ENCODE measurements at regions not wholly inside any gene's neighbourhood (a gene's known extent, or its start where the extent isn't known, plus 50 kb on each side); places are given as distances from the start of the nearest gene placed in this dataset.

GRCh38 chr6:168985705-168986104 is 267.9 kb downstream of the THBS2 start:
- H3K27me3 ChIP-seq (replicated peaks; ENCODE audit: control insufficient read depth, insufficient read depth, low read length, poor library complexity, severe bottlenecking), result no peaks in the 10 kb centered on the region
- no peaks in the 10 kb centered on the region for H3K9me3 ChIP-seq (ENCODE audit: control insufficient read depth, low read length)
- H3K4me3 ChIP-seq (ENCODE audit: insufficient read depth, low read depth, low read length, poor library complexity, severe bottlenecking), result no peak overlapping the region
- H3K4me1 ChIP-seq (ENCODE audit: control insufficient read depth, insufficient read depth, low read length, poor library complexity, severe bottlenecking), result no peaks in the 10 kb centered on the region
- no peak for DNase-seq
- H3K27ac ChIP-seq (ENCODE audit: insufficient read depth, low read length, poor library complexity, severe bottlenecking), result no peak overlapping the region
- no peaks in the 10 kb centered on the region for H3K36me3 ChIP-seq (ENCODE audit: control insufficient read depth, insufficient read depth, low read length)

- H3K9me3 ChIP-seq (ENCODE audit: control insufficient read depth, low read length), result no peaks in the 10 kb centered on the region
- no peaks in the 10 kb centered on the region for H3K36me3 ChIP-seq (ENCODE audit: control insufficient read depth, insufficient read depth, low read length)
- H3K27ac ChIP-seq (ENCODE audit: insufficient read depth, low read length, poor library complexity, severe bottlenecking), result no peak overlapping the region
- no peaks in the 10 kb centered on the region for H3K27me3 ChIP-seq (replicated peaks; ENCODE audit: control insufficient read depth, insufficient read depth, low read length, poor library complexity, severe bottlenecking)
- no peak overlapping the region for H3K4me3 ChIP-seq (ENCODE audit: insufficient read depth, low read depth, low read length, poor library complexity, severe bottlenecking)
- no peak for DNase-seq
- H3K4me1 ChIP-seq (ENCODE audit: control insufficient read depth, insufficient read depth, low read length, poor library complexity, severe bottlenecking), result no peaks in the 10 kb centered on the region
Measured at GRCh38 chr6:168983925-168984324, 269.7 kb downstream of the THBS2 start.

GRCh38 chr6:168981187-168981586 is 272.5 kb downstream of the THBS2 start:
- no peak for DNase-seq
- Histone ChIP-seq H3K9me3 (ENCODE audit: control insufficient read depth, low read length) (no peaks in the 10 kb centered on the region), H3K36me3 (ENCODE audit: control insufficient read depth, insufficient read depth, low read length) (no peaks in the 10 kb centered on the region)

GRCh38 chr6:168979254-168979653 is 274.4 kb downstream of the THBS2 start:
- no peak overlapping the region for H3K4me3 ChIP-seq (ENCODE audit: insufficient read depth, low read depth, low read length, poor library complexity, severe bottlenecking)
- no peaks in the 10 kb centered on the region for H3K36me3 ChIP-seq (ENCODE audit: control insufficient read depth, insufficient read depth, low read length)
- H3K27ac ChIP-seq (ENCODE audit: insufficient read depth, low read length, poor library complexity, severe bottlenecking), result no peak overlapping the region
- H3K27me3 ChIP-seq (replicated peaks; ENCODE audit: control insufficient read depth, insufficient read depth, low read length, poor library complexity, severe bottlenecking), result peaks cover 3% of the 10 kb centered on the region
- DNase-seq, result no peak
- H3K9me3 ChIP-seq (ENCODE audit: control insufficient read depth, low read length), result no peaks in the 10 kb centered on the region
- H3K4me1 ChIP-seq (ENCODE audit: control insufficient read depth, insufficient read depth, low read length, poor library complexity, severe bottlenecking), result no peaks in the 10 kb centered on the region

More at GRCh38 chr6:168981187-168981586, 272.5 kb downstream of the THBS2 start:
- Histone ChIP-seq H3K27ac (ENCODE audit: insufficient read depth, low read length, poor library complexity, severe bottlenecking) (no peak overlapping the region), H3K27me3 (replicated peaks; ENCODE audit: control insufficient read depth, insufficient read depth, low read length, poor library complexity, severe bottlenecking) (no peaks in the 10 kb centered on the region), H3K4me3 (ENCODE audit: insufficient read depth, low read depth, low read length, poor library complexity, severe bottlenecking) (no peak overlapping the region), H3K4me1 (ENCODE audit: control insufficient read depth, insufficient read depth, low read length, poor library complexity, severe bottlenecking) (no peaks in the 10 kb centered on the region)

GRCh38 chr6:168972128-168972527 is 281.5 kb downstream of the THBS2 start:
- Histone ChIP-seq H3K27me3 (replicated peaks; ENCODE audit: control insufficient read depth, insufficient read depth, low read length, poor library complexity, severe bottlenecking) (peaks cover 8% of the 10 kb centered on the region), H3K36me3 (ENCODE audit: control insufficient read depth, insufficient read depth, low read length) (no peaks in the 10 kb centered on the region), H3K9me3 (ENCODE audit: control insufficient read depth, low read length) (no peaks in the 10 kb centered on the region), H3K27ac (ENCODE audit: insufficient read depth, low read length, poor library complexity, severe bottlenecking) (no peak overlapping the region), H3K4me3 (ENCODE audit: insufficient read depth, low read depth, low read length, poor library complexity, severe bottlenecking) (no peak overlapping the region), H3K4me1 (ENCODE audit: control insufficient read depth, insufficient read depth, low read length, poor library complexity, severe bottlenecking) (no peaks in the 10 kb centered on the region)
- DNase-seq, result no peak

GRCh38 chr6:168971549-168971948 is 282.1 kb downstream of the THBS2 start:
- H3K27me3 ChIP-seq (replicated peaks; ENCODE audit: control insufficient read depth, insufficient read depth, low read length, poor library complexity, severe bottlenecking), result peaks cover 8% of the 10 kb centered on the region
- H3K4me3 ChIP-seq (ENCODE audit: insufficient read depth, low read depth, low read length, poor library complexity, severe bottlenecking), result no peak overlapping the region
- no peak for DNase-seq
- H3K9me3 ChIP-seq (ENCODE audit: control insufficient read depth, low read length), result no peaks in the 10 kb centered on the region
- H3K36me3 ChIP-seq (ENCODE audit: control insufficient read depth, insufficient read depth, low read length), result no peaks in the 10 kb centered on the region
- no peak overlapping the region for H3K27ac ChIP-seq (ENCODE audit: insufficient read depth, low read length, poor library complexity, severe bottlenecking)
- H3K4me1 ChIP-seq (ENCODE audit: control insufficient read depth, insufficient read depth, low read length, poor library complexity, severe bottlenecking), result no peaks in the 10 kb centered on the region

- Histone ChIP-seq H3K27ac (ENCODE audit: insufficient read depth, low read length, poor library complexity, severe bottlenecking) (no peak overlapping the region), H3K4me1 (ENCODE audit: control insufficient read depth, insufficient read depth, low read length, poor library complexity, severe bottlenecking) (no peaks in the 10 kb centered on the region), H3K9me3 (ENCODE audit: control insufficient read depth, low read length) (no peaks in the 10 kb centered on the region), H3K4me3 (ENCODE audit: insufficient read depth, low read depth, low read length, poor library complexity, severe bottlenecking) (no peak overlapping the region), H3K36me3 (ENCODE audit: control insufficient read depth, insufficient read depth, low read length) (no peaks in the 10 kb centered on the region), H3K27me3 (replicated peaks; ENCODE audit: control insufficient read depth, insufficient read depth, low read length, poor library complexity, severe bottlenecking) (peaks cover under 1% of the 10 kb centered on the region)
- DNase-seq, result no peak
Measured at GRCh38 chr6:168968801-168969200, 284.8 kb downstream of the THBS2 start.

- Histone ChIP-seq H3K27me3 (replicated peaks; ENCODE audit: control insufficient read depth, insufficient read depth, low read length, poor library complexity, severe bottlenecking) (no peaks in the 10 kb centered on the region), H3K9me3 (ENCODE audit: control insufficient read depth, low read length) (no peaks in the 10 kb centered on the region), H3K36me3 (ENCODE audit: control insufficient read depth, insufficient read depth, low read length) (no peaks in the 10 kb centered on the region), H3K27ac (ENCODE audit: insufficient read depth, low read length, poor library complexity, severe bottlenecking) (no peak overlapping the region), H3K4me1 (ENCODE audit: control insufficient read depth, insufficient read depth, low read length, poor library complexity, severe bottlenecking) (no peaks in the 10 kb centered on the region), H3K4me3 (ENCODE audit: insufficient read depth, low read depth, low read length, poor library complexity, severe bottlenecking) (no peak overlapping the region)
- DNase-seq, result peak; percentile 1 to 9 (median 7)
Measured at GRCh38 chr6:168968228-168968627, 285.4 kb downstream of the THBS2 start.

GRCh38 chr6:168967281-168967925 is 286.2 kb downstream of the THBS2 start:
- H3K27me3 ChIP-seq (replicated peaks; ENCODE audit: control insufficient read depth, insufficient read depth, low read length, poor library complexity, severe bottlenecking), result no peaks in the 10 kb centered on the region
- DNase-seq, result no peak
- no peaks in the 10 kb centered on the region for H3K9me3 ChIP-seq (ENCODE audit: control insufficient read depth, low read length)
- H3K36me3 ChIP-seq (ENCODE audit: control insufficient read depth, insufficient read depth, low read length), result no peaks in the 10 kb centered on the region
- H3K4me3 ChIP-seq (ENCODE audit: insufficient read depth, low read depth, low read length, poor library complexity, severe bottlenecking), result no peak overlapping the region
- no peaks in the 10 kb centered on the region for H3K4me1 ChIP-seq (ENCODE audit: control insufficient read depth, insufficient read depth, low read length, poor library complexity, severe bottlenecking)
- no peak overlapping the region for H3K27ac ChIP-seq (ENCODE audit: insufficient read depth, low read length, poor library complexity, severe bottlenecking)

- H3K27me3 ChIP-seq (replicated peaks; ENCODE audit: control insufficient read depth, insufficient read depth, low read length, poor library complexity, severe bottlenecking), result no peaks in the 10 kb centered on the region
- no peak overlapping the region for H3K27ac ChIP-seq (ENCODE audit: insufficient read depth, low read length, poor library complexity, severe bottlenecking)
- no peaks in the 10 kb centered on the region for H3K36me3 ChIP-seq (ENCODE audit: control insufficient read depth, insufficient read depth, low read length)
- H3K4me1 ChIP-seq (ENCODE audit: control insufficient read depth, insufficient read depth, low read length, poor library complexity, severe bottlenecking), result no peaks in the 10 kb centered on the region
- no peak for DNase-seq
- H3K4me3 ChIP-seq (ENCODE audit: insufficient read depth, low read depth, low read length, poor library complexity, severe bottlenecking), result no peak overlapping the region
- H3K9me3 ChIP-seq (ENCODE audit: control insufficient read depth, low read length), result no peaks in the 10 kb centered on the region
Measured at GRCh38 chr6:168964138-168964835, 289.4 kb downstream of the THBS2 start.

Data from effector memory CD4-positive, alpha-beta T cell (primary cell).